T-cell (primary cell): ENCODE measurements at regions not wholly inside any gene's neighbourhood (a gene's known extent, or its start where the extent isn't known, plus 50 kb on each side); places are given as distances from the start of the nearest gene placed in this dataset.

Experiments used
- ATAC-seq, 4 experiments: fragments of 200-7000 bp in 3 of 4; fragments of 150-1000 bp in 1 of 4; cut with Tn5 transposase; replicated peaks in 1 of 4; 1 replicate in 3 of 4; 2 replicates in 1 of 4; pipeline ENCODE4 v1.10.0; 2021; ENCODE audit warnings: moderate library complexity in 3 of 4, mild to moderate bottlenecking in 2 of 4, moderate number of reproducible peaks in 1 of 4
- CTCF ChIA-PET, 2 donors: fragments of 300-600 bp; sonication (Branson Sonifier 250); formaldehyde crosslinking; loops; one replicate each; lab custom pipeline; 2022; ENCODE audit warnings: antibody characterized with exemption in 2 of 2; lab: Charles Lee
- POLR2A ChIA-PET, 2 donors: fragments of 300-600 bp; sonication (Branson Sonifier 250); formaldehyde crosslinking; loops; one replicate each; lab custom pipeline; 2022; ENCODE audit warnings: antibody characterized with exemption in 2 of 2; lab: Charles Lee
- DNase-seq, 35 experiments: peaks; one replicate each; pipeline versions ENCODE4 v3.0.0 to v3.0.0-alpha.2; 2013 to 2023
- H3K27ac ChIP-seq: one replicate; pipeline ENCODE4 v1.5.1; 2013; ENCODE audit warnings: low read length
- H3K27me3 ChIP-seq, 2 experiments: replicated peaks in 1 of 2; 1 replicate in 1 of 2; 2 replicates in 1 of 2; pipeline versions ENCODE4 v1.6.1 to v1.7.0; 2013; ENCODE audit warnings: low read length in 1 of 2, mixed read lengths in 1 of 2; ENCODE audit not compliant: control insufficient read depth in 2 of 2, insufficient read depth in 2 of 2; ENCODE audit errors: extremely low read depth in 1 of 2
- H3K36me3 ChIP-seq, 2 donors: 1 replicate in 1 of 2; 2 replicates in 1 of 2; pipeline versions ENCODE4 v1.6.1 to v1.7.0; 2013; ENCODE audit warnings: low read length in 1 of 2; ENCODE audit not compliant: control insufficient read depth in 2 of 2, insufficient read depth in 1 of 2; ENCODE audit errors: extremely low read depth in 1 of 2
- H3K4me1 ChIP-seq, 2 experiments: 1 replicate in 1 of 2; 2 replicates in 1 of 2; pipeline versions ENCODE4 v1.6.1 to v1.7.0; 2013; ENCODE audit warnings: low read length in 2 of 2, mixed read lengths in 1 of 2; ENCODE audit not compliant: insufficient read depth in 2 of 2, control insufficient read depth in 1 of 2; ENCODE audit errors: extremely low read depth in 1 of 2
- H3K4me3 ChIP-seq, 2 donors: 1 replicate in 1 of 2; 2 replicates in 1 of 2; pipeline versions ENCODE4 v1.5.1 to v1.7.0; 2013; ENCODE audit warnings: mild to moderate bottlenecking in 2 of 2, low read length in 1 of 2, moderate library complexity in 1 of 2; ENCODE audit not compliant: control insufficient read depth in 1 of 2; ENCODE audit errors: extremely low read depth in 1 of 2
- H3K9me3 ChIP-seq: 2 replicates; pipeline ENCODE4 v1.7.0; 2013
- H3K27ac Mint-ChIP-seq, 2 donors: one replicate each; pipeline ENCODE4 v1.8.0; 2020 to 2021; ENCODE audit warnings: mild to moderate bottlenecking in 2 of 2, mixed read lengths in 2 of 2
- H3K27me3 Mint-ChIP-seq, 2 donors: one replicate each; pipeline ENCODE4 v1.8.0; 2021 to 2022; ENCODE audit warnings: mixed read lengths in 2 of 2
- H3K36me3 Mint-ChIP-seq: one replicate; pipeline ENCODE4 v1.8.0; 2021; ENCODE audit warnings: mixed read lengths
- H3K4me1 Mint-ChIP-seq, 3 donors: one replicate each; pipeline ENCODE4 v1.8.0; 2020 to 2022; ENCODE audit warnings: mixed read lengths in 3 of 3, mild to moderate bottlenecking in 1 of 3
- H3K4me3 Mint-ChIP-seq, 3 donors: one replicate each; pipeline ENCODE4 v1.8.0; 2020 to 2022; ENCODE audit warnings: mild to moderate bottlenecking in 3 of 3, mixed read lengths in 3 of 3, moderate library complexity in 3 of 3
- H3K9me3 Mint-ChIP-seq, 3 donors: one replicate each; pipeline ENCODE4 v1.8.0; 2020 to 2022; ENCODE audit warnings: mixed read lengths in 3 of 3
- WGBS: methylation state at CpG from one replicate; pipeline ENCODE4 v1.1.5; 2013; ENCODE audit warnings: missing lambda C conversion rate; ENCODE audit not compliant: insufficient coverage; 5-methylcytosine and 5-hydroxymethylcytosine counted together

GRCh38 chr17:71316176-71316897, 804.5 kb upstream of the SOX9 start:
- WGBS = 43% methylated on average over 1 of the region's 4 CpGs
- no peak for ATAC-seq
- no peak for DNase-seq
- ChIA-PET CTCF (no interaction called here), POLR2A (no interaction called here)
- no peaks in the 10 kb centered on the region for H3K27me3 Mint-ChIP-seq
- H3K27ac Mint-ChIP-seq = no peak overlapping the region
- H3K36me3 Mint-ChIP-seq = no peaks in the 10 kb centered on the region
- no peaks in the 10 kb centered on the region for H3K4me1 Mint-ChIP-seq
- H3K9me3 Mint-ChIP-seq = peaks cover 4 to 13% (median 7%) of the 10 kb centered on the region in 3 donors
- H3K36me3 ChIP-seq = no peaks in the 10 kb centered on the region
- H3K9me3 ChIP-seq = no peaks in the 10 kb centered on the region
- no peaks in the 10 kb centered on the region for H3K27me3 ChIP-seq
- H3K4me3 ChIP-seq = no peak overlapping the region
- H3K4me1 ChIP-seq = no peaks in the 10 kb centered on the region
- no peak overlapping the region for H3K27ac ChIP-seq
- no peak overlapping the region for H3K4me3 Mint-ChIP-seq

DNA sequence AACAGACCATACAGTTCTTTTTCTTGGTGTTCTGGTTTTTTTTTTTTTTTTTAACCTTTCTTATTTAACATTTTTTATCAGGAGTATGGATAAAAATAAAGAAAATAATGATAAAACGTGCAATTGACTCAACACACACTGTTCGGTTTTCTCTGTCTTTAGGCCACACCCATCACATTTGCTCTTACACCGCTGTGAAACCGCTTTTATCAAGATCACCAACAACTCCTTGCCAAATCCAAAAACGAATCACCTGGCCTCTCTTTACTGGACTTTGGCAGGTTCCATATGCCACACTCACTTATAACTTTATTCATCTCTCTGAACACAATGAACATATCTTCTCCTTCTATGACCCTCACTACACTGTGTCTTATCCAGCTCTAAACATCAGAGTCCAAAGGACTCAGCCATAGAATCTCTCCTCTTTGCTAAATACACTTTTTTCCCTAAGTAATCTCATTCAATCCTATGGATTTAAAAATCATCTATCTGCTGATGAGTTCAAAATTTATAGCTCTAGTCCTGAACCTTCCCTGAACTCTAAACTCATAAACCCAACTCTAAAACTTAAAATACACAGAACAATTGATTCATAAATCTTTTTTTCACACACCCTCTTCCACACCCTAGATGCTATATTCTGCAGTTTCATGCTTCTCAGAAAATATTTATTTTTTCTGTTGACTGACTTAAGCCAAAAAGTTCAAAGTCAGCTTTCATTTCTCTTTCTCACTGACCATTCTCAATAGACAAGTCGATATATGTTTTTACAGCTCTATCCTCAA, 800.6 kb upstream of the SOX9 start:
- 82% methylated on average over 4 of the region's 6 CpGs for WGBS
- DNase-seq = no peak
- no peaks in the 10 kb centered on the region for H3K9me3 ChIP-seq
- CTCF ChIA-PET = no interaction called here
- H3K36me3 ChIP-seq = no peaks in the 10 kb centered on the region
- POLR2A ChIA-PET = no interaction called here
- no peaks in the 10 kb centered on the region for H3K4me1 Mint-ChIP-seq
- no peak overlapping the region for H3K4me3 ChIP-seq
- H3K27me3 ChIP-seq = no peaks in the 10 kb centered on the region
- H3K9me3 Mint-ChIP-seq = peaks cover 0 to 18% (median 4%) of the 10 kb centered on the region in 3 donors
- no peak overlapping the region for H3K27ac ChIP-seq
- H3K4me1 ChIP-seq = no peaks in the 10 kb centered on the region
- no peak overlapping the region for H3K27ac Mint-ChIP-seq
- H3K27me3 Mint-ChIP-seq = no peaks in the 10 kb centered on the region
- no peaks in the 10 kb centered on the region for H3K36me3 Mint-ChIP-seq
- H3K4me3 Mint-ChIP-seq = no peak overlapping the region
- ATAC-seq = no peak

- no peaks in the 10 kb centered on the region for H3K27me3 ChIP-seq
- no peaks in the 10 kb centered on the region for H3K9me3 ChIP-seq
- ATAC-seq = no peak
- H3K27me3 Mint-ChIP-seq = no peaks in the 10 kb centered on the region
- H3K36me3 ChIP-seq = no peaks in the 10 kb centered on the region
- no CpG with 5 or more reads among the region's 1 CpG for WGBS
- ChIA-PET CTCF (interaction anchor here in 1 of 2 donors (0.5 kb wide), 1 partner anchor 609 kb away, joined by 3 read pairs; no protein-coding TSS in a partner anchor), POLR2A (no interaction called here)
- H3K27ac Mint-ChIP-seq = no peak overlapping the region
- peaks cover 0 to 24% (median 9%) of the 10 kb centered on the region in 3 donors for H3K9me3 Mint-ChIP-seq
- H3K36me3 Mint-ChIP-seq = no peaks in the 10 kb centered on the region
- no peak overlapping the region for H3K4me3 ChIP-seq
- no peaks in the 10 kb centered on the region for H3K4me1 ChIP-seq
- DNase-seq = no peak
- H3K4me3 Mint-ChIP-seq = no peak overlapping the region
- no peaks in the 10 kb centered on the region for H3K4me1 Mint-ChIP-seq
- no peak overlapping the region for H3K27ac ChIP-seq
Observed at GRCh38 chr17:71325117-71325516, 795.7 kb upstream of the SOX9 start.

DNA sequence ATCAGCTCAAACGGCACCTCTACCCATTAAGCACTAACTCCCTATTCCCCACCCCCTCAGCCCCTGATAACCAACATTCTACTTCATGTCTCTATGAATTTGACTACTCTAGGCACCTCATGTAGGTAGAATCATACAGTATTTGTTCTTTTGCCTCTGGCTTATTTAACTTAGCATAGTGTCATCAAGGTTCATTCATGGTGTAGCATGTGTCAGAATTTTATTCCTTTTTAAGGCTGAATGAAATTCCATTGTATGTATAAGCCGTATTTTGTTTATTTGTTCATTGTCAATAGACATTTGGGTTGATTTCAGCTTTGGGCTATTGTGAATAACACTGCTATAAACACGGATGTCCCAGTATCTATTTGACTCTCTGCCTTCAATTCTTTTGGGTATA, 794.9 kb upstream of the SOX9 start:
- H3K27me3 Mint-ChIP-seq = no peaks in the 10 kb centered on the region
- Histone ChIP-seq H3K27me3 (no peaks in the 10 kb centered on the region), H3K4me3 (no peak overlapping the region), H3K27ac (no peak overlapping the region), H3K36me3 (no peaks in the 10 kb centered on the region), H3K4me1 (no peaks in the 10 kb centered on the region), H3K9me3 (no peaks in the 10 kb centered on the region)
- peaks cover 0 to 16% (median 11%) of the 10 kb centered on the region in 3 donors for H3K9me3 Mint-ChIP-seq
- WGBS = no CpG with 5 or more reads among the region's 3 CpGs
- ChIA-PET CTCF (no interaction called here), POLR2A (no interaction called here)
- no peak for ATAC-seq
- H3K4me3 Mint-ChIP-seq = no peak overlapping the region
- no peaks in the 10 kb centered on the region for H3K36me3 Mint-ChIP-seq
- no peak overlapping the region for H3K27ac Mint-ChIP-seq
- H3K4me1 Mint-ChIP-seq = no peaks in the 10 kb centered on the region
- DNase-seq = no peak

GRCh38 chr17:71327376-71328059, 793.3 kb upstream of the SOX9 start:
- H3K27me3 Mint-ChIP-seq = no peaks in the 10 kb centered on the region
- H3K9me3 Mint-ChIP-seq = peaks cover 0 to 11% (median 8%) of the 10 kb centered on the region in 3 donors
- H3K4me1 ChIP-seq = no peaks in the 10 kb centered on the region
- H3K4me1 Mint-ChIP-seq = no peaks in the 10 kb centered on the region
- no peaks in the 10 kb centered on the region for H3K9me3 ChIP-seq
- no peaks in the 10 kb centered on the region for H3K36me3 Mint-ChIP-seq
- H3K27me3 ChIP-seq = no peaks in the 10 kb centered on the region
- H3K4me3 ChIP-seq = no peak overlapping the region
- no peak for DNase-seq
- CTCF ChIA-PET = no interaction called here
- no peak overlapping the region for H3K4me3 Mint-ChIP-seq
- ATAC-seq = no peak
- WGBS = no CpG with 5 or more reads among the region's 5 CpGs
- H3K36me3 ChIP-seq = no peaks in the 10 kb centered on the region
- H3K27ac ChIP-seq = no peak overlapping the region
- H3K27ac Mint-ChIP-seq = no peak overlapping the region
- POLR2A ChIA-PET = no interaction called here

GRCh38 chr17:71329310-71330098, 791.3 kb upstream of the SOX9 start:
- Histone ChIP-seq H3K36me3 (no peaks in the 10 kb centered on the region), H3K4me3 (no peak overlapping the region), H3K27me3 (no peaks in the 10 kb centered on the region), H3K4me1 (no peaks in the 10 kb centered on the region), H3K9me3 (no peaks in the 10 kb centered on the region), H3K27ac (no peak overlapping the region)
- peaks cover 0 to 14% (median 8%) of the 10 kb centered on the region in 3 donors for H3K9me3 Mint-ChIP-seq
- ChIA-PET POLR2A (no interaction called here), CTCF (no interaction called here)
- no CpG with 5 or more reads among the region's 5 CpGs for WGBS
- H3K4me3 Mint-ChIP-seq = no peak overlapping the region
- DNase-seq (no peak), ATAC-seq (no peak)
- H3K4me1 Mint-ChIP-seq = no peaks in the 10 kb centered on the region
- no peaks in the 10 kb centered on the region for H3K36me3 Mint-ChIP-seq
- no peak overlapping the region for H3K27ac Mint-ChIP-seq
- H3K27me3 Mint-ChIP-seq = no peaks in the 10 kb centered on the region
